ENCODE measurements at regions not wholly inside any gene's neighbourhood (a gene's known extent, or its start where the extent isn't known, plus 50 kb on each side); places are given as distances from the start of the nearest gene placed in this dataset.

DNA sequence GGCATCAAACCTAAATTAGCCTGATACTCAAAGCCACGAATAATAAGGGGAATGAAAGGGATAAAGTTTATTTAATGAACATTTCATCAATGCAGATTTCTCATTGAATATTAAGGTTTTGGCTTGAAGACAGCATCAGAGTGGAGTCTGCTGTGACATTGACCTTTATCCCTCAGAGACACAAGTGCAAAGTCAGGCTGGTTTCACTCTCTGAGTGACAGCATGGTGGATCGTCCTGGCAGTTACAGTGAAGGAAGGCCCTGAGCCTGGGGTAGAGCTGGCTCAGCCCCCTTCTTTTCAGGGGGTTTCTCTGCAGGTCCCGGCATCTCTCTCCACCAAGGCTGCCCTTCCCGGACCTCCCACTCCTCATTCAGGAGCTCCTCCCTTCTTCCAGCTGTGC lies 503.1 kb downstream of the PREX1 start:
- TF ChIP-seq ZFP30 (CRISPR knock-in tag; IDR thresholded peaks at IDR 0.05) = no peak
- TF ChIP-seq, protein P1, sequence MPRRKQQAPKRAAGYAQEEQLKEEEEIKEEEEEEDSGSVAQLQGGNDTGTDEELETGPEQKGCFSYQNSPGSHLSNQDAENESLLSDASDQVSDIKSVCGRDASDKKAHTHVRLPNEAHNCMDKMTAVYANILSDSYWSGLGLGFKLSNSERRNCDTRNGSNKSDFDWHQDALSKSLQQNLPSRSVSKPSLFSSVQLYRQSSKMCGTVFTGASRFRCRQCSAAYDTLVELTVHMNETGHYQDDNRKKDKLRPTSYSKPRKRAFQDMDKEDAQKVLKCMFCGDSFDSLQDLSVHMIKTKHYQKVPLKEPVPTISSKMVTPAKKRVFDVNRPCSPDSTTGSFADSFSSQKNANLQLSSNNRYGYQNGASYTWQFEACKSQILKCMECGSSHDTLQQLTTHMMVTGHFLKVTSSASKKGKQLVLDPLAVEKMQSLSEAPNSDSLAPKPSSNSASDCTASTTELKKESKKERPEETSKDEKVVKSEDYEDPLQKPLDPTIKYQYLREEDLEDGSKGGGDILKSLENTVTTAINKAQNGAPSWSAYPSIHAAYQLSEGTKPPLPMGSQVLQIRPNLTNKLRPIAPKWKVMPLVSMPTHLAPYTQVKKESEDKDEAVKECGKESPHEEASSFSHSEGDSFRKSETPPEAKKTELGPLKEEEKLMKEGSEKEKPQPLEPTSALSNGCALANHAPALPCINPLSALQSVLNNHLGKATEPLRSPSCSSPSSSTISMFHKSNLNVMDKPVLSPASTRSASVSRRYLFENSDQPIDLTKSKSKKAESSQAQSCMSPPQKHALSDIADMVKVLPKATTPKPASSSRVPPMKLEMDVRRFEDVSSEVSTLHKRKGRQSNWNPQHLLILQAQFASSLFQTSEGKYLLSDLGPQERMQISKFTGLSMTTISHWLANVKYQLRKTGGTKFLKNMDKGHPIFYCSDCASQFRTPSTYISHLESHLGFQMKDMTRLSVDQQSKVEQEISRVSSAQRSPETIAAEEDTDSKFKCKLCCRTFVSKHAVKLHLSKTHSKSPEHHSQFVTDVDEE (CRISPR knock-in tag; IDR thresholded peaks at IDR 0.05) = no peak
- TF ChIP-seq BACH2 (CRISPR knock-in tag; IDR thresholded peaks at IDR 0.05; ENCODE audit: borderline replicate concordance) = no peak
- TF ChIP-seq ARNTL (CRISPR knock-in tag; IDR thresholded peaks at IDR 0.05; ENCODE audit: borderline replicate concordance, low read depth) = no peak
- TF ChIP-seq, protein P2, sequence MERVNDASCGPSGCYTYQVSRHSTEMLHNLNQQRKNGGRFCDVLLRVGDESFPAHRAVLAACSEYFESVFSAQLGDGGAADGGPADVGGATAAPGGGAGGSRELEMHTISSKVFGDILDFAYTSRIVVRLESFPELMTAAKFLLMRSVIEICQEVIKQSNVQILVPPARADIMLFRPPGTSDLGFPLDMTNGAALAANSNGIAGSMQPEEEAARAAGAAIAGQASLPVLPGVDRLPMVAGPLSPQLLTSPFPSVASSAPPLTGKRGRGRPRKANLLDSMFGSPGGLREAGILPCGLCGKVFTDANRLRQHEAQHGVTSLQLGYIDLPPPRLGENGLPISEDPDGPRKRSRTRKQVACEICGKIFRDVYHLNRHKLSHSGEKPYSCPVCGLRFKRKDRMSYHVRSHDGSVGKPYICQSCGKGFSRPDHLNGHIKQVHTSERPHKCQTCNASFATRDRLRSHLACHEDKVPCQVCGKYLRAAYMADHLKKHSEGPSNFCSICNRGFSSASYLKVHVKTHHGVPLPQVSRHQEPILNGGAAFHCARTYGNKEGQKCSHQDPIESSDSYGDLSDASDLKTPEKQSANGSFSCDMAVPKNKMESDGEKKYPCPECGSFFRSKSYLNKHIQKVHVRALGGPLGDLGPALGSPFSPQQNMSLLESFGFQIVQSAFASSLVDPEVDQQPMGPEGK (CRISPR knock-in tag; IDR thresholded peaks at IDR 0.05; ENCODE audit: borderline replicate concordance) = no peak
- TF ChIP-seq ZNF70 (CRISPR knock-in tag; IDR thresholded peaks at IDR 0.05) = no peak
- TF ChIP-seq RARB (CRISPR knock-in tag; IDR thresholded peaks at IDR 0.05) = no peak
- TF ChIP-seq ZNF565 (CRISPR knock-in tag; conservative IDR thresholded peaks at IDR 0.05; ENCODE audit: low read depth) = no peak
- no peak for TF ChIP-seq ZFP3 (CRISPR knock-in tag; IDR thresholded peaks at IDR 0.05)
- no peak for TF ChIP-seq ISL1 (CRISPR knock-in tag; IDR thresholded peaks at IDR 0.05)
- TF ChIP-seq, protein P3, sequence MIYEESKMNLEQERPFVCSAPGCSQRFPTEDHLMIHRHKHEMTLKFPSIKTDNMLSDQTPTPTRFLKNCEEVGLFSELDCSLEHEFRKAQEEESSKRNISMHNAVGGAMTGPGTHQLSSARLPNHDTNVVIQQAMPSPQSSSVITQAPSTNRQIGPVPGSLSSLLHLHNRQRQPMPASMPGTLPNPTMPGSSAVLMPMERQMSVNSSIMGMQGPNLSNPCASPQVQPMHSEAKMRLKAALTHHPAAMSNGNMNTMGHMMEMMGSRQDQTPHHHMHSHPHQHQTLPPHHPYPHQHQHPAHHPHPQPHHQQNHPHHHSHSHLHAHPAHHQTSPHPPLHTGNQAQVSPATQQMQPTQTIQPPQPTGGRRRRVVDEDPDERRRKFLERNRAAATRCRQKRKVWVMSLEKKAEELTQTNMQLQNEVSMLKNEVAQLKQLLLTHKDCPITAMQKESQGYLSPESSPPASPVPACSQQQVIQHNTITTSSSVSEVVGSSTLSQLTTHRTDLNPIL (CRISPR knock-in tag; IDR thresholded peaks at IDR 0.05; ENCODE audit: low read depth) = no peak

Data from SK-N-SH treated with all-trans-retinoic acid at 6 μM for 48 hours (cell line).